ENCODE measurements at regions not wholly inside any gene's neighbourhood (a gene's known extent, or its start where the extent isn't known, plus 50 kb on each side); places are given as distances from the start of the nearest gene placed in this dataset.

- ChIA-PET CTCF (no interaction called here), POLR2A (ENCODE audit: low non-redundant PET) (no interaction called here)
- H3K36me3 ChIP-seq (ENCODE audit: insufficient read depth, low read length, poor library complexity, severe bottlenecking), result no peaks in the 10 kb centered on the region
- no peaks in the 10 kb centered on the region for H3K9me3 ChIP-seq (ENCODE audit: low read depth, low read length, poor library complexity, severe bottlenecking)
- intact Hi-C loops (cut with micrococcal nuclease; ENCODE audit: unreplicated experiment), result no loop called here
- no peaks in the 10 kb centered on the region for H3K4me1 ChIP-seq (ENCODE audit: insufficient read depth, low read length, poor library complexity, severe bottlenecking)
- H3K27me3 ChIP-seq (replicated peaks; ENCODE audit: insufficient read depth, low read depth, low read length, poor library complexity), result no peaks in the 10 kb centered on the region
- no TSS peak for BruUV-seq (replicated peaks)
- no peak overlapping the region for H3K27ac ChIP-seq (ENCODE audit: low read depth, low read length, poor library complexity, severe bottlenecking)
- H3K4me3 ChIP-seq (ENCODE audit: low read depth, low read length, poor library complexity, severe bottlenecking), result no peak overlapping the region
- TF ChIP-seq EZH2 (IDR thresholded peaks at IDR 0.05; ENCODE audit: borderline replicate concordance, low read depth, low read length, poor library complexity, severe bottlenecking), result no peak
- TF ChIP-seq CTCF (conservative IDR thresholded peaks at IDR 0.05; ENCODE audit: low read depth, low read length), result no peak
- DNase-seq (ENCODE audit: low spot score), result no peak
Observed at GRCh38 chr5:39759701-39760100, 334.9 kb upstream of the DAB2 start.

GRCh38 chr5:39758426-39758825, 333.6 kb upstream of the DAB2 start:
- no peaks in the 10 kb centered on the region for H3K27me3 ChIP-seq (replicated peaks; ENCODE audit: insufficient read depth, low read depth, low read length, poor library complexity)
- no peak for DNase-seq (ENCODE audit: low spot score)
- intact Hi-C loops (cut with micrococcal nuclease; ENCODE audit: unreplicated experiment), result no loop called here
- ChIA-PET POLR2A (ENCODE audit: low non-redundant PET) (no interaction called here), CTCF (no interaction called here)
- TF ChIP-seq EZH2 (IDR thresholded peaks at IDR 0.05; ENCODE audit: borderline replicate concordance, low read depth, low read length, poor library complexity, severe bottlenecking), result no peak
- TF ChIP-seq CTCF (conservative IDR thresholded peaks at IDR 0.05; ENCODE audit: low read depth, low read length), result no peak
- H3K36me3 ChIP-seq (ENCODE audit: insufficient read depth, low read length, poor library complexity, severe bottlenecking), result no peaks in the 10 kb centered on the region
- H3K9me3 ChIP-seq (ENCODE audit: low read depth, low read length, poor library complexity, severe bottlenecking), result no peaks in the 10 kb centered on the region
- no peak overlapping the region for H3K4me3 ChIP-seq (ENCODE audit: low read depth, low read length, poor library complexity, severe bottlenecking)
- no peak overlapping the region for H3K27ac ChIP-seq (ENCODE audit: low read depth, low read length, poor library complexity, severe bottlenecking)
- H3K4me1 ChIP-seq (ENCODE audit: insufficient read depth, low read length, poor library complexity, severe bottlenecking), result no peaks in the 10 kb centered on the region
- BruUV-seq (replicated peaks), result no TSS peak

GRCh38 chr5:39757131-39757530, 332.4 kb upstream of the DAB2 start:
- POLR2A ChIA-PET (ENCODE audit: low non-redundant PET), result no interaction called here
- Histone ChIP-seq H3K27ac (ENCODE audit: low read depth, low read length, poor library complexity, severe bottlenecking) (no peak overlapping the region), H3K9me3 (ENCODE audit: low read depth, low read length, poor library complexity, severe bottlenecking) (no peaks in the 10 kb centered on the region), H3K4me3 (ENCODE audit: low read depth, low read length, poor library complexity, severe bottlenecking) (no peak overlapping the region), H3K27me3 (replicated peaks; ENCODE audit: insufficient read depth, low read depth, low read length, poor library complexity) (no peaks in the 10 kb centered on the region), H3K4me1 (ENCODE audit: insufficient read depth, low read length, poor library complexity, severe bottlenecking) (no peaks in the 10 kb centered on the region), H3K36me3 (ENCODE audit: insufficient read depth, low read length, poor library complexity, severe bottlenecking) (no peaks in the 10 kb centered on the region)
- intact Hi-C loops (cut with micrococcal nuclease; ENCODE audit: unreplicated experiment), result no loop called here
- no peak for DNase-seq (ENCODE audit: low spot score)
- no TSS peak for BruUV-seq (replicated peaks)
- CTCF ChIA-PET, result no interaction called here
- TF ChIP-seq CTCF (conservative IDR thresholded peaks at IDR 0.05; ENCODE audit: low read depth, low read length), result no peak
- TF ChIP-seq EZH2 (IDR thresholded peaks at IDR 0.05; ENCODE audit: borderline replicate concordance, low read depth, low read length, poor library complexity, severe bottlenecking), result no peak

Data from A673 (cell line).